ENCODE measurements at regions not wholly inside any gene's neighbourhood (a gene's known extent, or its start where the extent isn't known, plus 50 kb on each side); places are given as distances from the start of the nearest gene placed in this dataset.
"Not testable (repeated sequence)": the region's sequence is repeated elsewhere in the genome, so short reads cannot be mapped to it uniquely, and the experiment has no call there.

- no peak for DNase-seq
Measured at GRCh38 chr5:108696951-108697715, 50.6 kb upstream of the FER start.

- DNase-seq = no peak
Measured at GRCh38 chr5:108696407-108696806, 51.3 kb upstream of the FER start.

GRCh38 chr5:108688485-108688884 lies 59.2 kb upstream of the FER start:
- DNase-seq = no peak

GRCh38 chr5:108687595-108688200 lies 60.0 kb upstream of the FER start:
- DNase-seq = no peak

- DNase-seq = no peak
Measured at GRCh38 chr5:108686676-108687075, 61.0 kb upstream of the FER start.

GRCh38 chr5:108685448-108686216 lies 62.1 kb upstream of the FER start:
- not testable (repeated sequence) for DNase-seq

- no peak for DNase-seq
Measured at GRCh38 chr5:108681079-108681921, 66.4 kb upstream of the FER start.

GRCh38 chr5:108678091-108678490 lies 69.6 kb upstream of the FER start:
- DNase-seq = no peak

- no peak for DNase-seq
Measured at GRCh38 chr5:108675736-108676135, 72.0 kb upstream of the FER start.

- no peak for DNase-seq
Measured at GRCh38 chr5:108672639-108673038, 75.1 kb upstream of the FER start.

GRCh38 chr5:108670591-108671289 lies 77.0 kb upstream of the FER start:
- DNase-seq = no peak

GRCh38 chr5:108669462-108669861 lies 78.2 kb upstream of the FER start:
- no peak for DNase-seq

- DNase-seq = no peak
Measured at GRCh38 chr5:108661590-108662219, 86.0 kb upstream of the FER start.

- DNase-seq = no peak
Measured at GRCh38 chr5:108661024-108661423, 86.7 kb upstream of the FER start.

GRCh38 chr5:108660291-108660690 lies 87.4 kb upstream of the FER start:
- no peak for DNase-seq

- no peak for DNase-seq
Measured at GRCh38 chr5:108659531-108659930, 88.2 kb upstream of the FER start.

- DNase-seq = no peak
Measured at GRCh38 chr5:108655750-108656450, 91.8 kb upstream of the FER start.

- DNase-seq = no peak
Measured at GRCh38 chr5:108654051-108654450, 93.6 kb upstream of the FER start.

- DNase-seq = no peak
Measured at GRCh38 chr5:108653201-108653600, 94.5 kb upstream of the FER start.

GRCh38 chr5:108650997-108651396 lies 96.7 kb upstream of the FER start:
- DNase-seq = no peak

- no peak for DNase-seq
Measured at GRCh38 chr5:108649646-108650045, 98.1 kb upstream of the FER start.
